ACC112 (cell line): ENCODE measurements at regions not wholly inside any gene's neighbourhood (a gene's known extent, or its start where the extent isn't known, plus 50 kb on each side); places are given as distances from the start of the nearest gene placed in this dataset.

ENCODE experiments used
- H2AFZ ChIP-seq: fragments of 200-600 bp; sonication (generic); one replicate; pipeline ENCODE4 v1.6.0; 2017; ENCODE audit warnings: antibody characterized with exemption, low read length; ENCODE audit not compliant: unreplicated experiment
- H3K27ac ChIP-seq: fragments of 200-600 bp; sonication (generic); 2 replicates; pipeline ENCODE4 v1.5.1; 2014; ENCODE audit warnings: low read depth, mild to moderate bottlenecking, antibody characterized with exemption, low read length, moderate library complexity
- H3K27me3 ChIP-seq: fragments of 200-600 bp; sonication (generic); 2 replicates; pipeline ENCODE4 v1.6.1; 2014; ENCODE audit warnings: mild to moderate bottlenecking, antibody characterized with exemption, low read length, moderate library complexity, mixed read lengths; ENCODE audit not compliant: insufficient read depth
- H3K36me3 ChIP-seq: fragments of 200-600 bp; sonication (generic); 2 replicates; pipeline ENCODE4 v1.6.1; 2016; ENCODE audit warnings: mild to moderate bottlenecking, antibody characterized with exemption, low read length, moderate library complexity, mixed read lengths; ENCODE audit not compliant: insufficient read depth
- H3K4me1 ChIP-seq: fragments of 200-600 bp; sonication (generic); one replicate; pipeline ENCODE4 v1.6.1; 2016; ENCODE audit warnings: low read length, mixed read lengths; ENCODE audit not compliant: insufficient read depth, unreplicated experiment, control insufficient read depth
- H3K4me3 ChIP-seq: fragments of 200-600 bp; sonication (generic); 2 replicates; pipeline ENCODE4 v1.5.1; 2014; ENCODE audit warnings: mild to moderate bottlenecking, low read depth, low read length
- H3K79me2 ChIP-seq: fragments of 200-600 bp; sonication (generic); one replicate; pipeline ENCODE4 v1.6.0; 2016; ENCODE audit warnings: low read length; ENCODE audit not compliant: control insufficient read depth, unreplicated experiment, insufficient read depth

- peaks cover 10% of the 10 kb centered on the region for H3K4me1 ChIP-seq
- no peaks in the 10 kb centered on the region for H3K36me3 ChIP-seq
- H3K27me3 ChIP-seq, result no peaks in the 10 kb centered on the region
- no peak overlapping the region for H3K27ac ChIP-seq
- no peak overlapping the region for H3K4me3 ChIP-seq
- H3K79me2 ChIP-seq, result no peaks in the 10 kb centered on the region
- H2AFZ ChIP-seq, result no peak overlapping the region
Observed at GRCh38 chr13:76690611-76691010, 195.6 kb downstream of the KCTD12 start.

- no peaks in the 10 kb centered on the region for H3K27me3 ChIP-seq
- H3K36me3 ChIP-seq, result no peaks in the 10 kb centered on the region
- peaks cover 3% of the 10 kb centered on the region for H3K4me1 ChIP-seq
- no peak overlapping the region for H3K4me3 ChIP-seq
- no peak overlapping the region for H2AFZ ChIP-seq
- H3K79me2 ChIP-seq, result no peaks in the 10 kb centered on the region
- H3K27ac ChIP-seq, result no peak overlapping the region
Observed at GRCh38 chr13:76687467-76687866, 198.7 kb downstream of the KCTD12 start.

GRCh38 chr13:76685938-76686337 lies 200.3 kb downstream of the KCTD12 start:
- Histone ChIP-seq H3K4me1 (no peaks in the 10 kb centered on the region), H3K27ac (no peak overlapping the region), H2AFZ (no peak overlapping the region), H3K4me3 (no peak overlapping the region), H3K79me2 (no peaks in the 10 kb centered on the region), H3K27me3 (no peaks in the 10 kb centered on the region), H3K36me3 (no peaks in the 10 kb centered on the region)

GRCh38 chr13:76684336-76684735 lies 201.9 kb downstream of the KCTD12 start:
- Histone ChIP-seq H2AFZ (peak overlapping the region; percentile 29), H3K4me3 (no peak overlapping the region)

GRCh38 chr13:76683854-76684253 lies 202.4 kb downstream of the KCTD12 start:
- Histone ChIP-seq H3K36me3 (no peaks in the 10 kb centered on the region), H3K27me3 (no peaks in the 10 kb centered on the region), H2AFZ (no peak overlapping the region), H3K79me2 (no peaks in the 10 kb centered on the region), H3K4me1 (no peaks in the 10 kb centered on the region), H3K4me3 (no peak overlapping the region), H3K27ac (no peak overlapping the region)

More at GRCh38 chr13:76684336-76684735, 201.9 kb downstream of the KCTD12 start:
- Histone ChIP-seq H3K36me3 (no peaks in the 10 kb centered on the region), H3K4me1 (no peaks in the 10 kb centered on the region), H3K27ac (no peak overlapping the region), H3K27me3 (no peaks in the 10 kb centered on the region), H3K79me2 (no peaks in the 10 kb centered on the region)

- Histone ChIP-seq H2AFZ (no peak overlapping the region), H3K27ac (no peak overlapping the region), H3K79me2 (no peaks in the 10 kb centered on the region)
Observed at GRCh38 chr13:76683168-76683567, 203.0 kb downstream of the KCTD12 start.

GRCh38 chr13:76680112-76680511 lies 206.1 kb downstream of the KCTD12 start:
- Histone ChIP-seq H3K27me3 (no peaks in the 10 kb centered on the region), H3K27ac (no peak overlapping the region), H2AFZ (no peak overlapping the region), H3K4me3 (no peak overlapping the region), H3K79me2 (no peaks in the 10 kb centered on the region), H3K36me3 (no peaks in the 10 kb centered on the region), H3K4me1 (no peaks in the 10 kb centered on the region)

More at GRCh38 chr13:76683168-76683567, 203.0 kb downstream of the KCTD12 start:
- Histone ChIP-seq H3K36me3 (no peaks in the 10 kb centered on the region), H3K4me1 (no peaks in the 10 kb centered on the region), H3K4me3 (no peak overlapping the region), H3K27me3 (no peaks in the 10 kb centered on the region)

GRCh38 chr13:76677043-76677442 lies 209.2 kb downstream of the KCTD12 start:
- Histone ChIP-seq H3K4me1 (no peaks in the 10 kb centered on the region), H3K36me3 (no peaks in the 10 kb centered on the region), H2AFZ (no peak overlapping the region), H3K4me3 (no peak overlapping the region), H3K79me2 (no peaks in the 10 kb centered on the region), H3K27me3 (no peaks in the 10 kb centered on the region), H3K27ac (no peak overlapping the region)

GRCh38 chr13:76672420-76672819 lies 213.8 kb downstream of the KCTD12 start:
- no peak overlapping the region for H3K27ac ChIP-seq
- no peaks in the 10 kb centered on the region for H3K79me2 ChIP-seq
- H2AFZ ChIP-seq, result no peak overlapping the region
- no peaks in the 10 kb centered on the region for H3K27me3 ChIP-seq
- H3K4me3 ChIP-seq, result no peak overlapping the region
- no peaks in the 10 kb centered on the region for H3K36me3 ChIP-seq
- H3K4me1 ChIP-seq, result no peaks in the 10 kb centered on the region

GRCh38 chr13:76668716-76669115 lies 217.5 kb downstream of the KCTD12 start:
- no peaks in the 10 kb centered on the region for H3K27me3 ChIP-seq
- no peaks in the 10 kb centered on the region for H3K79me2 ChIP-seq
- no peak overlapping the region for H3K4me3 ChIP-seq
- H3K4me1 ChIP-seq, result no peaks in the 10 kb centered on the region
- H3K27ac ChIP-seq, result no peak overlapping the region
- H3K36me3 ChIP-seq, result no peaks in the 10 kb centered on the region
- H2AFZ ChIP-seq, result no peak overlapping the region

GRCh38 chr13:76668141-76668540 lies 218.1 kb downstream of the KCTD12 start:
- Histone ChIP-seq H3K36me3 (no peaks in the 10 kb centered on the region), H2AFZ (no peak overlapping the region), H3K4me1 (no peaks in the 10 kb centered on the region), H3K27me3 (no peaks in the 10 kb centered on the region), H3K27ac (no peak overlapping the region), H3K4me3 (no peak overlapping the region), H3K79me2 (no peaks in the 10 kb centered on the region)
